Esophagus mucosa (tissue), 1 donor: ENCODE measurements at regions not wholly inside any gene's neighbourhood (a gene's known extent, or its start where the extent isn't known, plus 50 kb on each side); places are given as distances from the start of the nearest gene placed in this dataset.
A peak's percentile ranks its signal among the peaks of the same experiment; 100 is the strongest.
"Not testable (repeated sequence)": the region's sequence is repeated elsewhere in the genome, so short reads cannot be mapped to it uniquely, and the experiment has no call there.

ENCODE experiments used
- ATAC-seq: fragments of 200-7000 bp; cut with Tn5 transposase; one replicate; pipeline ENCODE4 v1.9.1; 2020
- donor health status: DM: yes; HTN: yes; CAD: no.

- ATAC-seq = no peak
These were observed 207.7 kb upstream of the FANCL start for GRCh38 chr2:58448845-58449244.

DNA sequence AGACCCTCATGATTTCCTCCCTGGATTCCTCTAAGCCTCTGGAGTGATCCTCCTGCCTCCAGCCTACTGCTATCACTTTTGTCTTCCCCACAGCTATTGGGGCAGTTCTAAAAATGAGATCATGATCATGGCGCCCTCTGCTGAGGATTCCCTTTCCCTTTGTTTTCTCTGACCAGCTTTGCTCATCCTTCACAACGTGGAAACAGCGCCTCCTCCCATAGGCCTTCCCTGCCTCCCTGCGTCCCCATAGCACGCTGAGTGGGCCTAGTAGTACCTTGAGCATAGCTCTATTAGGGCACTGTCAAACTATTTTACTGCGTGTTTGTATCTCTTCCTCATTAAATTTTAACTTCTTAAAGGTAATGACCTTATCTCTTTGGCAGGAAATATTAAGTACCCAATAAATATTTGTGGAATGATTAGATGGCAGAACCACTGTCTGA is 207.0 kb upstream of the FANCL start:
- peak; percentile 57 for ATAC-seq

- ATAC-seq = no peak
These were observed 206.5 kb upstream of the FANCL start for GRCh38 chr2:58447586-58447985.

GRCh38 chr2:58441643-58442042 is 200.5 kb upstream of the FANCL start:
- ATAC-seq = no peak

- ATAC-seq = no peak
These were observed 195.7 kb upstream of the FANCL start for GRCh38 chr2:58436872-58437271.

DNA sequence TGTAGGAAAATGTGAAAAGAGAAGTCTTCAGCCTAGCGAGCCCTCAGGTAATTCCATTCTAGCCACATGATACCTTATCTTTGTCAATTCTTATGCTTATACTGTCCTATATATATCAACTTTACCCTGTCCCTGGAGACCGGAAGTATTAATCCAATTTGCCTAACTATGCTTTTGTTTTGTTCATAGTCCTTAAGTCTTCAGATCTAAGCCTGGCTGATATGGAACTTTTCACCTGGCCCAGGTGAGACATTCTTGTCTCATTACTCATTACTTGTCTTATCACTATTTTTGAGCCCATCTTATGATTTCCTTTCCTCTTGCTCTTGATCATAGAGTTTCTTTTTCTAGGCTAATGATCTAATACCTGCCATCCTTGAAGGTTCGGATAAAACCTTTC is 194.1 kb upstream of the FANCL start:
- no peak for ATAC-seq

GRCh38 chr2:58434692-58435091 is 193.6 kb upstream of the FANCL start:
- no peak for ATAC-seq

DNA sequence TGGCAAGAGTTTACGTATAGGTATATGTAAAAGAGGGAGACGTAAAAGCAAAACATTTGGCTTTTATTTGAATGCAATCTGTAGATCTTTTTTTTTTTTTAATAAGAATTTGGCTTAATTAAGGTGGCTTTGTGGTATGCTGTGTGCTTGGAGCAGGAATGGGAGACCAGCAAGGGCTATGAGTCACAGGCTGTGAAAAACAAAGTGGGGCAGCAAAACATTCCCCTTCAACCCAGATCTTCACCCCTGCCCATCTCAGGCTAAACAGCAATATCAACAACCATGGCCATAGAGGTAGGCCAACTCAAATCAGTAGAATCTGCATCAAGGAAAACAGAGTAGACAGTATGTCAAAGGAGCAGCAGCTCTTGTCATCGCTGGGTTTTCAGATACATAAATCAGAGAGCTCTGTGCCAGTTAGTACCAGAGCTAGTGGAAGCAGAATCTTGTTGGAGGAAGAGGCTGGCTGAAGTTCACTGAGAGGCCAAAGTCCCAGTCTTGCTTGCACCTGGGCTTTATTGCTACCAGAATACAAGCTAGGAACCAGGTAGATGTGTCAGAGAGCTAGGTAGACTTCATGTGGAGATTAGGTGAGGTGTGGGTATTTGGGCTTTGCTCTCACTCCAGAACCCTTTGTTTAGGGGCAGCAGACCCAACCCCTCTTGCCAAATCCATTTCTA is 191.5 kb upstream of the FANCL start:
- ATAC-seq = no peak

GRCh38 chr2:58429014-58429875 is 188.1 kb upstream of the FANCL start:
- ATAC-seq = no peak

- ATAC-seq = no peak
These were observed 187.2 kb upstream of the FANCL start for GRCh38 chr2:58428096-58429013.

- no peak for ATAC-seq
These were observed 186.5 kb upstream of the FANCL start for GRCh38 chr2:58427572-58428095.

DNA sequence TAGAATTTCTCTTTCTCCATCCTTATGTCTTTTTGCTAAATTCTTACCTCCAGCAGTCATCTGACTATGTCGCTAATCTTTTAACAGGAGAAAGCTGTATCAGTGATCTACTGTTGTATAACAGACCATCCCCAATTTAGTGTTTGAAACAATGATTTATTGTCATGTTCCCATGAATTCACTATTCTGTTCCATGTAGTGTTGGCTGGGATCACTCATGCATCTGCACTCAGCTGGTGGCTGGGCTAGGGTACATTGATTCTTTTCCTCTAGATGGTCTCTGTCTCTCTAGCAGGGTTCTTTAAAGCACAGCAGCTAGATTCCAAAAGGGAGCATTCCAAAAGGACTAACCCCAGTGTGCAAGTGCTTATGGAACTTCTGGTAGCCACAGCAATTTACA is 184.2 kb upstream of the FANCL start:
- no peak for ATAC-seq

- ATAC-seq = no peak
These were observed 178.9 kb upstream of the FANCL start for GRCh38 chr2:58419983-58420382.

DNA sequence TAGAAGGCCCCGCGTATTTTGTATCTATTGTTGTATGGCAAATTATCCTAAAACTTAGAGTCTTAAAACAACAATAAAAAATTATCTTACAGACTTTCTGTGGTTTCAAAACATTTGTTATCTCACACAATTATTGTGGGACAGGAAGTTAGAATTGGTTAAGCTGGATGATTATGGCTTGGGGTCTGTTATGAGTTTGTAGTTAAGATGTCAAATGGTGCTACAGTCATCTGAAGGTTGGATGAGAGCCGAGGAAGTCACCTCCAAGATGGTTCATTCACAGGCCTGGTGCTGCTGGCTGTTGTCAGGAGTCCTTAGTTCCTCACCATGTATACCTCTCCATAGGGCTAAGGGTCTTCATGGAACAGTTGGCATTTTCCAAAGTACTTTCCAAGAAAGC is 175.6 kb upstream of the FANCL start:
- ATAC-seq = no peak

DNA sequence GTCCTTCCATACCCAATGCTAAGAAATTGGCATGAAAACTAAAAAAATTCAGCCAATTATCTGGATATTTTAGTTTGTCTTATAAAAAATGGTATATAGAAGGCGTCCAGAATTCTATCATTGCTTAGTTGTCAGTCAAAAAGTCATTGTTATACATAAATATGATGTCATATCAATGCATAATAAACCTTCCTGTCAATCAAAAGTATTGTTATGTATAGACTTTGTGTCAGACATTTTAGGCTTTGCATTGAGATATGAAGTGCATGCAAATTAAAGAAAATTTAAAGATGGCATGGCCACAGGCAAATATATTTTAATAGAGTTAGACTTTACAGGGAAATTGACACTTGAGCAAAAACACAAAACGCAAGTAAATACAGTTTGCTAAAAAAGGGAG is 173.4 kb upstream of the FANCL start:
- no peak for ATAC-seq

DNA sequence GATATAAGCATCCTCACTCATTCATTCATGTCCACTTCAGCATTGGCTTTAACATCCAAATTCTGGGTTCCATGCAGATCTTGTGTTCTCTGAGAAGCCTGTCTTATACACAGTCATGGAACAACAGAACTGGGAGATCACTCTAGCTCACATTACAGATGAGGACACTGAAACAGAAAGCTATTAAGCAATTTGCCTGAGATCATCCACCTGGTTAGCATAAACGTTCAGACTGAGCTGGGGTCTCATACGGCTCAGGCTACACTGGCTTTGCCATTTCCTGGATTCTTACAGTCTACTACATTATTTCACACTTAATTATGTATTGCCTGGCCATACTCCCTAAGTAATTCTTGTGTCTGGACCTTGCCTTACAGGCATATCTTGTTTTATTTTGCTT is 169.4 kb upstream of the FANCL start:
- ATAC-seq = no peak

- no peak for ATAC-seq
These were observed 166.4 kb upstream of the FANCL start for GRCh38 chr2:58407487-58407886.

DNA sequence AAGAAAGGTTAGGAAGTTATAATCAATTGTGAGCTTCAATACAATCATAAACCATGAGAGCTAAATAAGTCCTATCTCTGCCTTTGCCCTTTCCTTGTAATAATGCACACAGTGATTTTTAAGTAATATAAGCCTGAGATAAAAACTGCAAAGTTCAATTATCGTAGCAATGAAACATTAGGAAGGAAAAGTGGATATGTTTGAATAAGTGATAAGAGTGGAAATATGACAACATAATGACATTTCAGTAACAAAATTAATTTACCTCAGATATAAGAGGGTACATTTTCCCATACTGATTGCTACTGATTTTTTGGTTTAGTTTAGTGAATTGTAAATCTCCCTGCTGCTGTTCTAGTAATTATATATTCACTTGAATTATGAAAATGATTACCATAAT is 164.2 kb upstream of the FANCL start:
- ATAC-seq = no peak

GRCh38 chr2:58401936-58402335 is 160.8 kb upstream of the FANCL start:
- ATAC-seq = no peak

DNA sequence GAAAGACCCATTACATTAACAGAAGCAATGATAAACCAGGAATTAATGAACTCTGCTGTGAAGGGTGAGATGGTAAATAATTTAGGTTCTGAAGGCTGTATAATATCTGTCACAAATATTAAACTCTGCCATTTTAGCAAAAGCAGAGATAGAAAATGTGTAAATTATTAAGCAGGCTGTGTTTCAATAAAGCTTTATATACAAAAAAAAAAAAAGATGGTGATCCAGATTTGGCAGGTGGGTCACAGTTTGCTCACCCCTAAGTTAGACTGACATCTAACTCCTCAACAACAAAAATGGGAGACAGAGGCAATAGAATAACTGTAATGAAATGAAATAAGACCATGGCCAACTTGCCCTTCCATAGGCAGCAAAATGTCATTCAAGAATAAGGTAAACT is 157.3 kb upstream of the FANCL start:
- no peak for ATAC-seq

DNA sequence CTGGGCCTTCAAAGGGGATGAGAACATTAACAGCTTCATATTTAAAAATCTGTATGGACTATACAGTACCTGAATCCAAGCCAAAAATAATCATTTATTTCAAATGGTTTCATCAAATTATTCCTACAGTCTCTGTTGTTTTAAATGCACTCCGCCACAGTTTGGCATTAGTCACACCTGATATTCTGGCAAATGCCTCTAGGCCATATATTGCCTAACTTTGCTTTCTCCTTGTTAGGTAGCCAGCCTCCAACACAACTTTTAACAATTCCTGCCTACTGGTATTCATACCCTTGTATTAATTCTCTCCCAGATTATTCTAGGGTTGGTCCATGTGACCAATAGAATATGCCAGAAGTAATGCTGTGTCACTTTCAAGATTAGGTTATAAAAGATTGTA is 146.6 kb upstream of the FANCL start:
- ATAC-seq = no peak

- ATAC-seq = not testable (repeated sequence)
These were observed 145.8 kb upstream of the FANCL start for GRCh38 chr2:58386904-58387303.

DNA sequence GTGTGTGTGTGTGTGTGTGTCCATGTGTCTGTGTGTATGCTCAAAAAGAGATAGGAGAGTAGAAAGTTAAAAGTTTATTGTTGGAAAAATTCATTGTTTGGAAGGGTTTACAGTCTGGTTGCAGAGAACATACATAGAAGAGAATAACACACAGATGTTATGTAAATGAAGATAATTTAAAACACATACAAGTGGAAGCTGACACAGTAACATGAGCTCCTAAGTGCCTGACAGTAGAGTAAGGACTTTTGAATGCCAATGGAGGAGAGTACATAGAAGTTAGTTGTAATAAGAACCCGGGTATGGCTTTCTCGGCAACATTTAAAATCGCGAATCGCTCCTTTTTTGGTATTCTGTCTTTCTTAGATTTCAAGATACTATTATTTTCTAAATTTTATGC is 137.0 kb upstream of the FANCL start:
- no peak for ATAC-seq
